Stimulated activated CD4-positive, alpha-beta T cell treated with anti-CD3 and anti-CD28 coated beads, Interleukin-12 subunit alpha, Interleukin-12 subunit beta, amount 100 ng/mL, for 4 hours (primary cell): ENCODE measurements at regions not wholly inside any gene's neighbourhood (a gene's known extent, or its start where the extent isn't known, plus 50 kb on each side); places are given as distances from the start of the nearest gene placed in this dataset.

Experiments
- DNase-seq: peaks from one replicate; pipeline ENCODE4 v3.0.0-alpha.2; 2020

DNA sequence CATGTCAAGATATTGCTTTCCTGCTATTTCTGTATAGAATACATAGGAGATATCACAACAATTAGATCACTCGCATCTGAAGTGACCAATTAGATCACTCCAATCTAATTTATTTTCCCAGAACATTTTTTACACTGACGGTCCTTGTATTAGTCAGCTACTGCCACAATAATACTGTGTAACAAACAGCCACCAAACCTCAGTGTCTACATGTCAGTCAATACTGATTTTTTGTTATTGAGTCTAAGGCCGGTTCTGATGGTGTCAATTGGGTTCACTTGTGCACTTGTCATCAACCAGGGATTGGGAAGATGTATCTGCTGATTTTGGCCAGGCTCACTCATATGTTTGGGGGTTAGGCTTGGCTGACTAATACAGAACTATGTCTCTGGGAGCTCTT, 275.9 kb upstream of the NFE2L3 start:
- no peak for DNase-seq

GRCh38 chr7:25877802-25878789, 273.9 kb upstream of the NFE2L3 start:
- no peak for DNase-seq

- DNase-seq = no peak
Measured at GRCh38 chr7:25879799-25880198, 272.2 kb upstream of the NFE2L3 start.

DNA sequence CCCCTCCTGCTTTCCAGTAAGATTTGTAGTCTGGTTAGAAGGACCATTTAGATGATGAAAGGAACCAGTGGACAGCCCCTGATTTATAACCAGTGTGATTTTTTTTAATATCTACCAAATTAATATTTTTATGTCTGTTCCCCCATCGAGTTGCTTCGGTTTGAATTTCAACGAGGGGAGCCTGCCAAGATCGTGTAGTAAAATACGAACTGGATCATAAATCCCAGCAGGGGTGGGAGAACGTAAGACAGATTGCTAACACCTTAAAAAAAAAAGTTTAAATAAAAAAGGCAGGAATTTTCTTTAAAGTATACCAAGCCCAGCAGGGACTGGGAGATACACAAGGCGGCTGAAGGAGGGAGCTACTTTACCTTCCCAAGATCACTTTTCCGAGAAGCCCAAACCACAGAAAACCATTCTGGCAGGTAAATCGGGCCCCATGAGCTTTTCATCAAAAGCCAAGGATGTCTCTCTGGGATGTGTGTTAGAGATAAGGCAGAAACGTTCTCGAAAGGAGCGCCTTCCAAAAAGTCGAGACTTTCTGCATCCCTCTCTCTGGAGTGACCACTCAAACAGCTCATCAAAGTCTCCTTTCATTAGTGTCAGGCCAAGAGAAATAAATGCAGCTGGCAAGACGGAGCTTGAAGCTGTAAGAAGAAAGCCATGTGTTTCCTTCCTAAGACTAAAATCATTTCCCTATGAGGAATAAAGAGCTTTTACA, 270.5 kb upstream of the NFE2L3 start:
- DNase-seq = no peak

DNA sequence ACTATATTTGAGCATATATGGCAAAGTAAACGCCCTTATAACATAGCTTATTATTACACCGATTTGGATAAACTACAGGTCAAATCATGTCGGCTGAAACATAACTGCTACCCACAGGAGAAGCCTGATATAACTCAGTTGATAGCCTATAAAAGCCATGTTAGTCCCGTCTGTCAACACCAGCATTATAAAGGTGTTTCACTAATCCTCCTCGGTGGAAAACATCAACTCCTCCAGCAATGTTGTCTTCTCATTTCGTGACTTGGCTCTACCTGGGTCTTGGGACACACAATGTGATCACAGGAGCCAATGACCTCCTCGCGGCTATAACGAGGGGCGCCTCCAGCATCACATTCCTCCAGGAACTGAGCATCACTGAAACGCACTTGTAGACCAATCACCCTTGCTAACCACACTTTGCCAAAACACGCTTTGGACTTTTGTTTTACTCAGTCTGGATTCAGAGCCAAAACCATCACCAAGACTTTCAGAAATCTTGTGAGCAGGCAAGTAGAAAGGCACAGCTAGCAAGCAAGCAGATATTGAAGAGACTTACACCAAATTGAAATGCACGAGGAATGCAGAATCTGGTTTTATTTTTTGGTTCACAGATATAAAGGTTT, 269.7 kb upstream of the NFE2L3 start:
- no peak for DNase-seq

DNA sequence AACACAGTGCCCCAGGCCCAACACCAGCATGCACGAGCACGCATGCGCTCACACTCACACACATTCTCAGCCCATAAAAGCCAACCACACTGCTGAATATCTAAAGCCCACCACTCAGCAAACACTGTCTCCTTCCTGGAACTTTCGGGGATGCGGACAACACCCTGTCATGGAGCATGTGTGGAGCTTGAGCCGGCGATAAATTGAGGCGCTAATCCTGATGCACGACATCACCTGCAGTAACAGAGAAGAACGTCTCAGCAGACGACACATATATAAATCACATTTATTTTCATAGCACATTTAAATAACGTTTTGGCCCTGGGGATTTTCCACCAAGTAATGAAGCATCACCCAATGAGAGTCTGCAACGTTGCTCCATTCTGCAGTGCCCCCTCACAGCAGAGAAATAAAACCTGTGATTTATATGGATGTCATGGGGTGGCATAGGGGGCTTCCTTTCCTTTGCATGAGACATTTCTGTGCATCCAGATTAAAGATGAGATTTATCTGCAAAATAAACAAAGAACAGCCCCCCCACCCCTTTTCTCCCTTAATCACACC, 267.7 kb upstream of the NFE2L3 start:
- no peak for DNase-seq

DNA sequence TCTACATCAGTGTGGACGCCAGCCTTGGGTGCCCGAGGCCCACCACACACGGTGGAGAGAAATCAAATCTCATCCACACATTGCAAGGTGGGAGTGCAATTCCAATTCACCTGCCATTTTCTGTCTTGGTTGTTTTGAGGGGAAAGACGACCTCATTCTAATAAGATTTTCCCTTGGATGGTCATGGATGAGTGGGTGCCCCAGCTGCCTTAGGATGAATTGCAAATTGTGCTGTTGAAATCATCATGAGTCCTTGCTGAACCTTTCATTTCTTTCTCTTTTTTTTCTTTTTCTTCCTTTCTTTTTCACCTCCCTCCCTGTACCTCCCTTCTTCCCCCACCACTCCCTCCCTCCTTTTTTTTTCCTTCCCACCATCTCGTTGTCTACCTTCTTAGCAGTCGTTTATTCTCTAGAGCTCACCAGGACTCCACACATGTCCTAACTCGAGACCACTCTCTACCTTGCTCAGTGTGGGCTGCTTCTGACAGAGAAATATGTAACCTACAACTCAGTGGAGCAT, 266.9 kb upstream of the NFE2L3 start:
- DNase-seq = no peak

DNA sequence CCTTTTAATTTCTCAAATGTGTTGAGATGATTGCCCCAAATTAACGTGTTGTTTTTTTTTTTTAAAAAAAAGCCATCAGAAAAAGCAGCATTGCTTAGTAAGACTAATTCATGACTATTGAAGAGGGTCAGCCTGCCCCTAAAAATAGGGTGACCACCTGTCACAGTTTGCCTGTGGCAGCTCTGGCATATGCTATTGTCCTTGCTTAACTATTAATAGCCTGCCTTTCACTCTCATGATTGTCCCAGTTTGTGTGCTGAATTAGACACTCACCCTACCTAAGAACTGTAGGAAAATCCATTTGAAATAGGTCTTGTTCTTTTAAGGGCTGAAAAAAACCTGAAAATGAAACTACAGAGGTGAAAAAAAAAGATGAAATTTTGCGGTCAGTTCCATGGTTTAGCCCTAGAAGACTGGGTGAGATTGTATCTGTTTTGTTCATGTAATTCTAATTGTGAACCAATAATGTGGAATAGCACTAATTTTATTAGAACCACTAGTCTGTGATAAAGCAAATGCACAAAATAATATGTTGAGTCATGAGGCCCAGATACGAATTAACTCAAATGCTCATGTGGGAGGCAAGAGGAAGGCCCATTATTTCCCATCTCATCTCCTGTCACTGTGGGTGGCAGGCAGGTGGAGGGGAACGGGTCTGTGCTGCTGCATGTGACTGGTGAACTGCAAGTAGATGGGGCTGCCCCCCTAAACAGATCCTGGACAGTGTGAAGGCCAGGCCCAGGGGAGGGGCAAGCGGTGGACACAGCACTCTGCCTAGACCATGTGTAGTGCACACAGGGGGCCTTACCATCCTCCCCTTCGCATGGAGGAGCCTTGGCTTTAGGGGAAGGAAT, 265.4 kb upstream of the NFE2L3 start:
- no peak for DNase-seq

- DNase-seq = no peak
Measured at GRCh38 chr7:25887266-25887665, 264.7 kb upstream of the NFE2L3 start.

GRCh38 chr7:25887795-25888559, 264.0 kb upstream of the NFE2L3 start:
- DNase-seq = no peak

DNA sequence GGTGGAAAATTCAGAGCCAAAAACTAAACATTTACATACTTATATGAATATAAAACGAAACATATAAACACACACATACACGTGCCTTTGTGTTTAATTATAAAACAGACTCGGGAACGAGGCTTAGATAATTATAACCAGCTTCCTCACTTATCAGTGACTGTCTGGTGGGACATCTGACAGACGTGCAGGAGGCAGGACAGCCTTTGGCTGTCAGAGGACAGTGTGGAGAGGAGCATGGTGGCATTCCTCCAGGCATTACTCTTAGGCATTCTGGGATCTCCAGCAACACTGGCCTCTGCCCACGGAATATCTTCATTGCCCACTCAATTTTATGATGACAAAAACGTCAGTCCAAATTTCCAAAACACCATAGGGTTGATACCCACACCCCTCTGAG, 262.2 kb upstream of the NFE2L3 start:
- no peak for DNase-seq

GRCh38 chr7:25891591-25891990, 260.4 kb upstream of the NFE2L3 start:
- DNase-seq = no peak

- no peak for DNase-seq
Measured at GRCh38 chr7:25893436-25893835, 258.6 kb upstream of the NFE2L3 start.

DNA sequence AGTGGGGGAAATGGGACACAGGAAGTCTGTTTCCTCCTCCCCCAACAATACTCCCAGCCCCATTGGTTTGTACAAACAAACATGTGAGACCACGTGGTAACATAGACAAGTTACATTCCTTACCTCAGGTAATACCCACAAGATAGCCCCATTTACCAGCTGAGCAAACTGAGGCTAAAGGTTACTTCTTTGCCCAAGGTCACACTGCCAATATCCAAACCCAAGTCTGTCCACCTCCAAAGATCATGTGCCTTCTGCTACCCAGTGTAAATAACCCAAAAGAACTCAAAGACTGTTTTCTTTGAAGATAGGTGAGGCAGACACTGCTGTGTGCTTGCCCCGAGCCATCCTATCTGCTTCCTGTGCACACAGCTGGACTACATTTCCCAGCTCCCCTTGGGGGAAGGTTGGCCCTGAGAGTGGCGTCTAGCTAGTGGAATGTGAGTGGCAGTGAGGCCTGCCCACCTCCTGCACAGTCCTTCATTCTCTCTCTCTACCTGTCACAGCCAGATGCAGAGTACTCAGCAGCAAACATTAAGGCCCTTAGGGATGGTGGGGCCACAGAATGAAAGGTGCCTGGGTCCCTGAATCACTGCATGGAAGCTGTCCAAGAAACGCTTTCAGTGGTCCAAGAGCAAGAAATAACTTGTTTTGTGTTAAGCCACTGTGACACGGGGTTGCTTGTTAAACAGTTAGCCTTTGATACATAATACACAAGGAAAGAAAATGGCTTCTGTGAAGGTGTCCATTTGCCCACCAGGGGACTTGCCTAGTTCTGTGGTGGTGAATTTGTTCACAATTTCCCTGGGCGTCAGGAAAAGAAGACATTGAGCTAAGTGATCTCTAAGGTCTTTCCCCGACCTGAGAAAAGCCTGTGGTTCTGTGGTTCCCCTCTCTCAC, 257.7 kb upstream of the NFE2L3 start:
- no peak for DNase-seq

DNA sequence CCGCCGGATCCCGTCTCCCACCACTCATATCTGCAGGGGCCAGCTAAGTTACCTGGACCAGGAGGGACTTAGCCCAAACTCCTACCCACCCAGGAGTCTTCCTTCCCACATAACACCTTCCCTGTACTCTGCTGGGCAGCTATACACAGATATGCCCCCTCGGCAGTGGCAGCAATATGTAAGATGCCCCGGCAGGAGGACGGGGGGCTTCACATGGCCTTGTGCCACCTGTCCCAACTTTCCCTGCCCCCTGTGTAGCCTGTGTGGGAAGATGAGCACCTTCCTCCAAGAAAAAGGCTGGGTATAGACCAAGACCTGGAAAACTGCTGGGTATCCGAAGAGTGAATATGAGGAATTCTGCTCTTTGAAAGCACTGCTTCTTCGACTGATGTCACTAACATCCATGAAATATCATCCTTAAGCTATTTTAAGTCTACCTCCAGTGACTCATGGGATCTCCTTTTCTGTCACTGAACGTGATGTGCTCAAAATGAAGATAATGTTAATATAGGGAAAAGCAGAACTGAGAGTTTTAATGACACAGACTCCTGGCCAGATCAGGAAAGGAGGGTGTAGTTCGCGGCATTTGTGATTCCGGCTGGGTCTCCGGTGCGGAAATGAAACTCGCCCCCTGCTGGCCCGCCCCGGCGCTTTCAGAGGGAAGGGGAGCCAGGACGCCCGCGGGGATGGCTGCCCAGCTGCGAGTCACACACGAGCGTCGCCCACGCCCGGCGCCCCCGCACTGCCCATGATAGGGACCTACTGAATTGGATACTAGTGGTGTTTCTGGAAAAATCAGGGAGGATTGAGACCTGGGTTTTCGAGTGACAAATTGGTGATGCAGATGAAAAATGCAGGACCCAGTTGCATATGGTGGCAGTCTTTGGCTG, 256.9 kb upstream of the NFE2L3 start:
- DNase-seq = peak; percentile 46

- no peak for DNase-seq
Measured at GRCh38 chr7:25895792-25896171, 256.2 kb upstream of the NFE2L3 start.

DNA sequence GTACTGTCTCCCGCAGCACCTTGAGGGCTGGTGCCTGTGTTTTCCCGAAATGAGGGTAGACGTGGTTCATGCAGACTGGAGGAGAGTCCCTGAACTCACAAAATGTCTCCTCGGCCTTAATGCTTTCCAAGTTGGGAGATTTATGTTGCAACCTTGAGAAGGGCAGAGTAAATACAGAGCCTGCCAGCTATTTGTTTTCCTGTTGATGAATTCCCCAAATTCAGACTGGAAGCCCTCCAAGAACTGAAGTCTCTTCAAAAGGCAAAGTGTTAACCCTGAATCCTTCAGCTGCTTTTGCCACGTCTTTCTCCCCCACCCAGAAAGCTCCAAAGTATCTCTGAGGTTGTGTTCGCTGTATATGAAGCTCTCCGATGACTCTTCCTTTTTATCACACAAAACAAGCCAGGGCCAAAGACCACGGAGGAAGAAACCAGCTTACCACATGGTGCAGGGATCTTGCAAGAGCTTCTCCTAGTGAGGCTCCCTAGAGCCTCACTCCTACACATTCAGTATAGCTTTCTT, 254.7 kb upstream of the NFE2L3 start:
- no peak for DNase-seq

GRCh38 chr7:25900245-25900644, 251.8 kb upstream of the NFE2L3 start:
- DNase-seq = no peak

GRCh38 chr7:25900877-25901276, 251.1 kb upstream of the NFE2L3 start:
- DNase-seq = no peak
